HG03342 (cell line): ENCODE measurements at regions not wholly inside any gene's neighbourhood (a gene's known extent, or its start where the extent isn't known, plus 50 kb on each side); places are given as distances from the start of the nearest gene placed in this dataset.
"Not testable (repeated sequence)": the region's sequence is repeated elsewhere in the genome, so short reads cannot be mapped to it uniquely, and the experiment has no call there.

Experiments used
- ATAC-seq: cut with Tn5 transposase; IDR thresholded peaks from one replicate; pipeline ENCODE4 v1.9.1; 2021; ENCODE audit warnings: mild to moderate bottlenecking, moderate library complexity; ENCODE audit not compliant: unreplicated experiment

DNA sequence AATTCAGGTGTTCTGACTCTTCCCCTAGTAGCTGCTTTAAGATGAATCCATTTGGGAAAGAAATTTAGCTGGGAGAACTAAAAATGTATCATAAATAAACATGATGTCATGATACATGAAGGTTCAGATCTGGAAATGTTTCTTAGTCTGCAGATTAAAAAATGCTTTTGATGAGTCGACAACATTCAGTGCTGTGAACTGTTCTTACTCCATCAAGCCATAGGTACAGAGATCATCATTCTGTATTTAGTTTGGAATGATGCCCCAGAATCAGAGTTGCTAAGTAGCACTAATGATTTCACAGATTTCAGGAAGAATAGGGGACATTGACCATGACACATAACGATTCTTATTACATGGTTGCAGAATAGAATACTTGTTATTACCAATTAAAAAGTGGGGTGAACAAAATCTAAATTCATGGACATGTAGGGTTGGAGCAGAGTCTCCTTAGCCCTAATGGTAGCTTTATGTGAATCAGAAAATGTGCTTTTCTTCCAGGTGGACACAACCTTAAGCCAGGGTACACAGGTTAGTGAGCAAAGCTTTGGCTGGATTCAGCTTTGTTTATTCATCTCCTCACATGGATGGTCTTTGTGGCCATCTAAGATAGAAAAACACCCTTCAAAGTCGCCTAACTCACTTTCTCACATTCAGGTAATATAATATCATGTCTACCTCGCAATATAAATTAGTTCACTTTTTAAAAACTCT lies 205.4 kb upstream of the SEL1L start:
- no peak for ATAC-seq

DNA sequence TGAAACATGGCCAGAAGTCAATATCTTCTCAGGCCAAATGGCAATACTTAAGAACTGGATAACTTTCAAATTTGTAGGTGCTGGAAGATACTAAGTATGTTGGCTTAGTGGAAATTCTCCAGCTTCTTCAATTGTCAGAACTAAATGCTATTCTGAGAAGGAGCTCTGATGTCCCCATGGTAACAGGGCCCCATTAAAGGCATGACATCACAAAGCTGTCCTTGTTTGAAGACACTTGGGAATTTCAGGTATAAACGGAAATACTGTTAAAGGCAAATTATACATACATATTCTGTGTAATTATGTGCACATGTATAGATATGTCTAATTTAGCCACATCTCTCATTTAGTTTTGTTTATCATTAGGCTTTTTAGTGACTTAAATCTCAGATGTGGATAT lies 210.0 kb upstream of the SEL1L start:
- ATAC-seq, result no peak

DNA sequence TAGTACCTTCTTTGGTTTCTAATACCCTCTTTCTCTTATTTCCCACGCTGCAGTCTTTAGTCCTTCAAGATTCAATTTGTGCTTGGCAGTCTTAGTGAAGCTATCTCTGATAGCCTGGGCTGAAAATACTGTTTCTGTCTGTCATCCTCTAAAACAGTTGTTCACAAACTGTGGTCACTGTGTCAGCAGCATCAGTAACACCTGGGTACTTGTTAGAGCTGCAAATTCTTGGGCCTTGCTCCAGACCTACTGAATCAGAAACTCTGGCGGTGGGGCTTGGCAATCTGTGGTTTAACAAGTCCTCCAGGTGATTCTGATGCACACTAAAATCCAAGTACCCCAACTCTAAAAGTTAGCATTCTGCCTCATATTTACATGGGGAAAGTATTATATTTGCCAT lies 217.5 kb upstream of the SEL1L start:
- no peak for ATAC-seq

DNA sequence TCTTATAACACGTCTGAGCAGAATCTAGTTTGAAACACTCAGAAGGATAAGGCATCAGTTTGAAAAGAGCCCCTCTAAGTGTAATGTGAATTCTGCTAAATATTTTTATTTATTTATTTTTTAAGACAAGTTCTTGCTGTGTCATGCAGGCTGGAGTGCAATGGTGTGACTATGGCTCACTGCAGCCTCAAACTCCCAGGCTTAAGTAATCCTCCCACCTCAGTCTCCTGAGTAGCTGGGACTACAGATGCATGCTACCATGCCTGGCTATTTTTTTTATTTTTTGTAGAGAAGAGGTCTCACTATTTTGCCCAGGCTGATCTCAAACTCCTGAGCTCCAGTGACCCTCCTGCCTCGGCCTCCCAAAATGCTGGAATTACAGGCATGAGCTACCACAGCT lies 225.9 kb upstream of the SEL1L start:
- ATAC-seq, result no peak

DNA sequence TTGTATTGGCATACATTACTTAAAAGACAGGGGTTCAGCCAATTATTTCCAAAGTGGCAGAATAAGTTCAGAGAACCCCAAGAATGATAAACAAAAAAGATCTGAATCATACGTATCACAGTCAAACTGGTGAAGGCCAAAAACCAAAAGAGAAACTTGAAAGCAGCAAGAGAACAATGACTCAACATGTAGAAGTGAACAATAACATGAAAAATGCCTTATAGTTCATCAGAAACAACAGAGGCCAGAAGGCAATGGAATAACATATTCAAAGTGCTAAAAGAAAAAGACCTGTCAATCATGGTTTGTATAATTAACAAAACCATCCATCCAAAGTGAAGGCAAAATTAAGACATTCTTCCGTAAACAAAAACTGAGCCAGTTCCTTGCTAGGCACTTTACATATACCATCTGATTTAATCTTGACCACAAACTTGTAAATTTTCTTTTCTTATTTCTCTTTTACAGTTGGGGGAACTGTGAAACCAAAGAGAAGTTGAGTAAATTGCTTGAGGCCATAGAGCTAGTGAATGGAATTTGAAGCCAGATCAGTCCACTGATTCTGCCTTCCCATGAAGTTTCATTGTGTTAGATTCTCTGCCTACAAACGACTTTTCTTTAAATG lies 232.1 kb upstream of the SEL1L start:
- peak; percentile 62 for ATAC-seq

DNA sequence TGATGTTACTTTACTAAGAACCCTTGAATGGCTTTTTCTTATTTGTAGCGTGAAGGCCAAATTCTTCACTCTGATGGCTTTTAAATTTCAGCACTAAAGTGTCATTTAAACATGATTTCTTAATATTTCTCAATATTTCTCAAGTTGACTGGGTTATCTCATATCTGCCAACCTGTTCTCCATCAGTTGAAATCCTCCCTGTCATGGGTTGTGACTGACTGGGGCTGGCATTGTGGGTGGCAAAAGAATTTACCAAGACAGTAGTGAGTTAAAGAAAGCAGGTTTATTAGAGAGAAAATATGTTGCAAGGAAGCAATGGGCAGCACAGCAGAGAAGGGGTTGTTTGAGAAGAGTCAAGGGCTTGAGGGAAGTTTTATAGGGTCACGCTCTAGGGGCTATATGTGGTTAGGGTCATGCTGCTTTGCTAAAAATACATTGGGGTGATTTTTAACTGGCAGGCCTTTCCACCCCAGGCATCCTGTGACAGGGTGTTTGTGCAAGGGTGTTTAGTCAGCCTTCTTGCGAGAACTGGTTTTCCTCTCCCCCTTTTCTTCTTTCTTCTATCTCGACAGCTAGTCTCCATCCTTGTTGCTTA lies 232.8 kb upstream of the SEL1L start:
- ATAC-seq, result no peak

DNA sequence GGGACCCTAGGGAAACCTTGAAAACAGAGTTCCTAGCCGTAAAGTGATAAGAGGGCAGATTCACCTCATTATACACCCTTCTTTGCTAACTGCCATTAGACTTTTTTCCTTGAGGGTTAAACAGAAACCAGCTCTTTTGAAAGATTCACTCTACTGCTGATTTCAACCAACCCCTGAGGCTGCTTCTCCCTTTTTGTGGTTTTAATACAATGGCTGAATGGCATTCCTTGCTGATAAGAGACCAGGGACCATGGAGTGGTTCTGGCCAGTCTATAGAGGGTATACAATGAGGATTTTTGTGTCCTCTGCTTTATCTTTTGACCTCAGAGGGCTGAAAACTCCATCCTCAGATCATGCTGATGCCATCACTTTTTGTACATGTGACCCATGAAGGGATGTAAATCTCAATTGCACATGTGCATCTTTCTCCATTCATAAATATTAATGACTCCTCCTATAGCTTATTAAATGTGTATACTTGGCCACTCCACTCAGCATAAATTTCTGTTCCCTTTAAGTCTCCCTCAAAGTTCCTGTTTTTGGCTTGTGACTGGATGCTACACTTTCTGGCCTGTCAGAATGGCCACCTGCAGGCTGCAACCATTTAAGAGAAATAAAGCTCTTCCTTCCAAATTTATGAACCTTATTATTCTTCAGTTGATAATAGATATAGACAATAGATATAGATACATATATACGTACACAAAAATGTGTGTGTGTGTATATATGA lies 233.8 kb upstream of the SEL1L start:
- ATAC-seq, result no peak

DNA sequence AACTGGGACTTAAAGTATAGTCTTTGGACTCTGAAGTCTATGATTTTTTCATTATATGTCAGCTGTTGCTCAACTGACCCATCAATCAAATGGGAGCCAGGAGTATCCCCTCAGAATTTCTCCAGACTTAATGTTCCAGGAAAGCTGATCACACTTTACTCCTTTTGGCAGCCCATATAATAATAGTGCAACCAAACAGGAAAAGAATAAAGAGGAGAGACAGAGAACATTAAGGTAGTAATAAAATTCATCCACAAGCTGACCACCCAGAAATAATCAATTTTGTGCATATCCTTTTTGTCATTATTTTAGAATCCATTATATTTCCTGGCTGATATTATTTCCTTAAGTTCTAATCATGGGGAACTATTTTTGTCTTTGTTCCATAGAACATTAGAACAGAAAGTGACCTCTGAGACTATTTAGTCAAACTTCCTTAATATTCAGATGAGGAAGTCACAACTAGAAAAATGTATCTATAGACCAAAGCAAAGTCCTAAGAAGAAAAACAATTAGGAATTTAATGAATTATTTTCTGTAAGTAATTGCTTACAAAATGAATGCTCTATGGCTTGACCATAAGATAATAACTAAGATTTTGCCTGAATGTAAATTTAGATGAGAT lies 238.1 kb upstream of the SEL1L start:
- no peak for ATAC-seq

DNA sequence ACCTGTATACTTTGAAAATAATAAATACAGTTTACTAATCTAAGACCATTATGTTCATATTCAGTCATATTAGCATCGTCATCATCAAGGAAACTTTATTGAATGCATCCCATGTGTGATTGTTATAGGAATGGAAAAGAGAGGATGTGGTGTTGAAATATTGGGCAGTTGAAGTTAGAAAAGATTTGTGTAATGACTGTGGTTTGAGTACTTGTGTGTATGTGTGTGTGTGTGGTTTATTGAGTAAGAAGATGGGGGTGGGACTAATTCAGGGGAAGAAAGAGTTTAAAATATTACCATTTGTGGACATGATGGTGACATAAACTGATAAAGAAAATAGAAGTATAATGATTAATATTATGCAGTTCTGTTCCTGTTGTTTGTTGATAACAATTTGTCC lies 238.7 kb upstream of the SEL1L start:
- ATAC-seq, result no peak

DNA sequence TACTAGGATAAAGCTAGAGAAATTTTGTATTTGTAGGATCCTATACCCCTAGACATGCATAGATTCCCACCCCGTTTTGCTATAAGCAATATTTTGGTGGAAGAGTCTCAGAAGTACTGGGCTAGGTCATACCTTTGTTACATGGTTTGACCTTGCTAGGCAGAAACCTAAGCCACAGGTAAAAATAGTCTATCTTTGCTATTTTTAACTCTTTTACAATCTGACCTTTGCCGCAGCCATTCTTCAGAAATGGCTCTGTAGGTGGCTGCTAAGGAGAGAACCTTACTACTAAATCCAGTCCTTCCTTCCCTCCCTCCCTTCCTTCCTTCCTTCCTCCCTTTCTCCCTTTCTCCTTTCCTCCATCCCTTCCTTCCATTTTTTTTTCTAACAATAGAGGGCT lies 242.9 kb upstream of the SEL1L start:
- ATAC-seq, result no peak

DNA sequence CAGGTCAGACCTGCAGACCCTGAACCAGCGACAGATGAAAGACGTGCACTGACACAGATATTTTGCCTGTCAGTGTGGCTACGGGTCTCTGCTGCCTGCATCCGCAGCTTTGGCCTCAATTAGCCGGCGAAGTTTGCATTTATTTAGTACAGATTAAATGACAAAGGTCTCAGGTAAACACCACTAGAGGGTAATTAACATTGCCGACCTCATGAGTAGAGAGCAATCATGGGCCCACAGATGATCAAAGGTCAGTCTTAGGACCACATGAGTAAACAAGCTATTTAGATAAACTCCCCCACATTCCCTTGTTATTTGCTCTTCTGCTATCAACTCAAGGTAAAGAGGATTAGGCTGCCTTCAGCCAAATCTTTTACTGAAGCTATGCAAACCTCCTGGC lies 248.1 kb upstream of the SEL1L start:
- ATAC-seq, result not testable (repeated sequence)

DNA sequence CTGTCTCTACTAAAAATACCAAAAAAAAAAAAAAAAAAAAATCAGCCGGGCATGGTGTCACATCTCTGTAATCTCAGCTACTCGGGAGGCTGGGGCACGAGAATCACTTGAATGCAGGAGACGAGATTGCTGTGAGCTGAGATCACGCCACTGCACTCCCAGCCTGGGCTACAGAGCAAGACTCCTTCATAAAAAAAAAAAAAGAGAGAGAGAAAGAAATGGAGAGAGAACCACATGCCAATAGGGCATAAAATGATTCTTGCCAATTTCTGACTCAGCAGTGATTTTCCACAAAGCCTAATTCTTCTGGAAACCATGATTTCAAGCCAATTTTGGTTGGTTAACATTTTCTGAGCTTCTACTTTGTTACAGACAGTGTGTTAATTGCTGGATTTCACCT lies 250.4 kb upstream of the SEL1L start:
- no peak for ATAC-seq

DNA sequence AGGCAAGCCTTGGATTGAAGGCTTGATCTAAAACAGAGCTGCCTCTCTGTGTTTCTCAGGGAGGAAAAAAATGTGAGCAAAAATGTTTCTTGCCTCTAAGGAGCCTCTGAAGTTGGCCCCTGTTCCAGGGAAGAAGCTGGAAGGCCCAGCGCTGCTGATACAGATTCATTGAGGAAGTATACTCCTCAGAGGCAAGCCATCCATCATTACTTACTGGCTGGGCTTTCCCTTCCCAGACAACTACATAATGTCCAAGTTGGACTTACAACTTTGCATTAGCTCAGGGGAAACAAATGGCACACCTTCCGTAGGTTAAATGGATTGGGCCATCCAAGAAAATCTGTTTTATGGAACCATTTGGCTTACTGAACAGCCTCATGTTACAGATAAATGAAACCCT lies 263.7 kb upstream of the SEL1L start:
- ATAC-seq, result no peak

DNA sequence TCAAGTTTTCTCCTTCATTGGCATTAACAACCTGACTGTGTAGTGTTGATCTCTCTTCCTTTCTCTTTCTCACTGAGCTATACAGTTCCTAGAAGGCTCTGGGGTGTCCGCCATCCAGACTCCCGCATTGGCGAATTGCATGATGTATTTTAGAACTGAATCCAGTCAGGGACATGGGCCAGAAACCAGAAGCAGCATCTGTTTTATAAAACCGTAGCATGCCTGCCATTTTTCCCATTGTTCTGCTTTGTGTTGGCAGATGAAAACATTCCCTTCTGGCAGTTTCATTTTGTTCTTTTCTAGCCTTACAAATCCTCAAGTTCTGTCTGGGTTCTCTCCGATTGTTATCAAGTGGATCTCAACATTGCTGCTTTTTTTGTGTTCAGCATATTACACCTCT lies 268.3 kb upstream of the SEL1L start:
- ATAC-seq, result no peak

DNA sequence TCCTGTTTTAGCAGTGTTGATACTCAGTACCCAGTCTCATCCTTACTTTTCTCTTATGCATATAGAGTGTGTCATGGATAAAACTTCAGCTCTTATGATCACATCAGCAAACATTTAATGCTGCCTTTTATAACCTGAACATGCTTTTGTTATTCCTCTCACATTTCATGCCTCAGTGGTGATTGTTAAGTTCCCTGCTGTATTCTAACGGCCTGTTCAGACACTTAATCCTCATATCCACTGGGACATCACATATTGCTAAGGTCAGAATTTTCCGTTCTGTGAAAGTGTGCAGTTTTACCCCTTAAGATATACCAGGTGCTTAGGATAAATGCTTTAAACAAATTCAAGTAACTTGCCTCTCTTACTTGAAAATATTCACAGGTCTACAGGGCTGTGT lies 268.7 kb upstream of the SEL1L start:
- no peak for ATAC-seq

DNA sequence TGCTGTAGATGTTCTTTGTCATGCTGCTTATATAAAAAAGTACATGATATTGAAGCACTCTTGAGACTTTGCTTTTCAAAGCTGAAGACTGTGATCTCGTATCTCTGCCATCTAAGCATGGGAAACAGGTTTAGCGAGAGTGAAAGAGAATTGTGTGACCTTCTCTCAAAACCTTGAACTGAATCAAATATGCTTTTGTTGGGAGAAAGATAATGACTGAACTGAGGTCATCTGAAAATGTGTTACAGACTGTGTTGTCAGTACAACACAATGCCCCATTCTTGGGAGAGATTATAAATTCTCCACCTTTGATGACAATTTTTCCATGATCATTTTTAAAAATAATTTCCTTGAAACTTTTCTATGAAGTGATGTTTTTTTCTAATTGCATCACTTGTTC lies 272.1 kb upstream of the SEL1L start:
- ATAC-seq, result no peak

DNA sequence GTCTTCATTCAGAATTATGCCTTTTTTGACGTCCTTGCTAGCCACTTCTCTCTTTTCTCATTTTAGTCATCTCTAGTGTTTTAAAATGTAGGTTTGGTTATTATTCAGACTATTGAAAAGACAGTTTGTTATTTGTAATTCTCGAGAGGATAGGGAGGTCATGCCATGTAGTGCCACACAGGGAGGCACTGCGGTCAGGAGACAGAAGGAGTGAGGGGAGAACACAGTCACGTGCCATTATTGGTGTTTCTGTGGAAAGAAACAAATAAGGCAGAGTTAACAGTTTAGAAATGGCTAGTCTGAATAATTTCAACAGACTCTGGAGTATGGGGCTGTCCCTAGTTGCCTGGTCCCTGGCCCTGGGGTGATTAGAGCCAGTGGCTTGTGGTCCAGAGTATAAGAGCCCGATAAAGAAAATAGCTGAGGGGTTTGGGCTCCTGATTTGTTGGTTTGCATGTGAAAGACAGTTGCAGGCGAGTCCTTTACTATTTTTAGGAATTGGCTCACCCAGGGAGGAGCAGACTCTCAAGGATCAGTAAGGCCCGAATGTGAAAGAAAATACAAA lies 278.1 kb upstream of the SEL1L start:
- no peak for ATAC-seq

DNA sequence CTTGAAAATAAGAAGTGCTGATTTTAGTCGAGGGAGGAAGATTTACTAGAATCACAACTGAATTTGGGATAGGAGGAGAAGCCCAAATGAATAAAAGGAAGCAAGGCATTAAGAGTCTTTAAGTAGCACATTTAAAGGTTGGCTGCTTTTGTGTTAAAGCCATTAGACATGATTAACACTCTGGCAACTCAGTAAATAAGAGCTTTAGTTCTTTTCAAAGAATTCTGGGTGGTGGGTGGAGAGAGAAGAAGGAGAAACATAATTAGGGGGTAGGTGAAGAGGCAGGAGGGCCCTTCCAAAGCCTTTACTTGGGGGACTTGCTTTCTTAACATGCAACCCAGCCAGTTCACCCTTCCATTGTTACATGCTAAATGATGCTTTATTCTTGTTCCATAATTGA lies 284.6 kb upstream of the SEL1L start:
- no peak for ATAC-seq

DNA sequence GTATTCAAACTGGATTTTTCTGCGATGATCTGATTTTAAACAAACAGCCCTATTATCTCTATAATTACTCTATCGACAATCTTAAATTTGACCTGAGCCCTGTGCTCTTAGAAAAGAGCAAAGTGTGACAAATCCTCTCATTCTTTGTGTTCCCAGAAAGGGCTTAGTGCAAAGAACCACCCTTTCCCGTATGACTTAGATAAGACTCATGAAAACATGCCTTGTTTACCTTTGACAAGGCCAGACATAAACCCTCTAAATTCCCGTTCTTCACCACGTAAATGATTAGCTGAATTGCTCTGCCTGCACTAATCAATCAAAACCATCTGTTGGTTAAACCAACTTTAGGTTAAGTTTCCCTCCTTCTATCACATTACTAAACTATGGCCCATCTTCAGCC lies 285.7 kb upstream of the SEL1L start:
- ATAC-seq, result no peak

DNA sequence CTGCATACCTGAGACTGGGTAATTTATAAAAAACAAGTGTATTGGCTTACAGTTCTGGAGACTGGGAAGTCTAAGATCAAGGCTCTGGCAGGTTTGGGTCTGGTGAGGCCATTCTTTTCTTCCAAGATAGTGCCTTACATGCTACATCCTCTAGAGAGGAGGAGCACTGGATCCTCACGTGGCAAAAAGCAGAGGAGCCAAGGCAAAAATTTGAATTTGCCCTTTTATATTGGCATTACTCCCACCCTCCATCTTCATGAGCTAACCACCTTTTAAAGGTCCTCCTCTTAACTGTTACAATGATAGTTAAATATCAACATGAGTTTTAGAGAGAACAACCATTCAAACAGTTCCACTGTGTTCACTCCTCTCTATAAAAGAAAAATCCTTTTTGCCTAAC lies 286.3 kb upstream of the SEL1L start:
- no peak for ATAC-seq

DNA sequence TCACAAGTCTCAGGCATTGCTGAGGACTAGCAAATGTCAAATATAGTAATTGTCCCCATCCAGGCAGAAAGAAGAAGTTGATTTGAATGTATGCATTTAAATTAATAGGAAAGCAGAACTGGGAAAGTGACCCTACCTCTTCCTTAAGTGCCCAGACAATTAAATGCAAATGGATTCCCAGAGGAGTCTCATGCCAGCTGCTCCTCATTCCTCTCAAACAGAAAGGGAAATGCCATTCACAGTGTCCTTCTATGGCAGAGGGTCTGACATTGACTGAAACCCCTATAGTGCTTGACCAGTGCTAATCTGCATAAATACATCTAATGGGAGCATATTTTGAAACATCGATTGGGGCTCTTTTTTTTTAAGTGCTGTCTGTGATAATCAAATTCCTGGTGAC lies 292.4 kb upstream of the SEL1L start:
- no peak for ATAC-seq
